ENCODE measurements at regions not wholly inside any gene's neighbourhood (a gene's known extent, or its start where the extent isn't known, plus 50 kb on each side); places are given as distances from the start of the nearest gene placed in this dataset.
A peak's percentile ranks its signal among the peaks of the same experiment; 100 is the strongest.

DNA sequence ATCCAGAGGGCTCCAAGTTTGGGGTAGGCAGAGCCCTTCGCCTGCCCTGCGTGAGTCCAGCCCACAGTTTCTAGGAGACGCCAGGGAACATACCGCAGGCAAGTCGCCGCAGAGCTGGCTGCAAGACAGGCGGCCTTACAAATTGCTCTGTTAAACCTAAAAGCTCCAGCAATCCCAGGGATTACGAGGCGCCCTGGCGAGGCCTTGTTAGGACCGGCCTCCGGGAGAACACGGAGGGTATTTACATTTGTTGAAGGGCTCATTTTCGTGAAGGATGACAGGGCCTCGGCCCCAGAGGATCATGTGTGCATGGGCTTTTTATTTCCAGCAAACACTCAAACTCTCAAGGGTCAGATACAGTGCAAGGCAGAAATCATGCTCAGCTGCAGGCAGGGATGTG is 77.6 kb upstream of the FOXF1 start:
- Histone ChIP-seq H3K4me1 (ENCODE audit: control insufficient read depth, insufficient read depth, low read length) (no peaks in the 10 kb centered on the region), H3K27ac (ENCODE audit: low read length) (no peak overlapping the region), H3K9me3 (ENCODE audit: control insufficient read depth, low read length) (no peaks in the 10 kb centered on the region), H3K4me3 (ENCODE audit: low read length) (no peak overlapping the region), H3K27me3 (ENCODE audit: control insufficient read depth, insufficient read depth) (no peaks in the 10 kb centered on the region)
- 73% methylated on average over 15 of the region's 15 CpGs for WGBS
- intact Hi-C loops (cut with DNase I) = no loop called here
- DNase-seq = no peak
- no peak for ATAC-seq

DNA sequence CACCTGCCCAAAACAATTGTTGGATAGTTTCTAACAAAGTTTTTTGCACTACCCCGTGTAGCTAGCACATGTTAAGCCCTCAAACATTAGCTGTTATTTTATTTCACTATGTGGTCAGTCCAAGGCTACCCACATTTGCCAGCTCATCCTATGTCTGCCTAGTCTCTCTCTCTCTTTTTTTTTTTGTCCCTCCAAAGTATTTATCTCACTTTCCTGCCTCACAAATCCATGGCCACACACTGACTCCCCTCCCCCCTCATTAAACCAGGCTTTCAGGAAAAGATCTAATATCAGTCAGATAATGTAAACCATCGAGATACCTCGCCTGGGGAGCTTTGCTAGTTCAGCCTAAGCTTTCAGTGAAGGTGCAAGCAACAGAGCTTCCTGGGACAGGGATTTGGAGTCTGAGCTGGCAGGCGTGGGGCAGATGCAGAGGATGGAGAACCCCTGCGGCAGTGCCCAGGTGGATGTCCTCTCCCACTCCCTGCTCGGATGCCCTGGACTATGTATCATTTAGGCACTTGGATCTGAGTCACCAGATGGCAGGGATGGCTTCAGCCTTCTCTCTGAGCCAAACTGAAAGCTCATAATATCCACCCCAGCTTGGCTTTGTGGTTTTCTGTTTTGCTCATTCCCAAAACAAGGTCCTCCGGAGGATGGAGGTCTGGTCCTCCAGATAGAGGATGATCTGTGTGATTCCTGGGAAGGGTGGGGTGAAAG is 73.7 kb upstream of the FOXF1 start:
- intact Hi-C loops (cut with DNase I) = no loop called here
- Histone ChIP-seq H3K27me3 (ENCODE audit: control insufficient read depth, insufficient read depth) (no peaks in the 10 kb centered on the region), H3K4me3 (ENCODE audit: low read length) (no peak overlapping the region), H3K9me3 (ENCODE audit: control insufficient read depth, low read length) (no peaks in the 10 kb centered on the region), H3K27ac (ENCODE audit: low read length) (no peak overlapping the region), H3K4me1 (ENCODE audit: control insufficient read depth, insufficient read depth, low read length) (no peaks in the 10 kb centered on the region)
- ATAC-seq (no peak), DNase-seq (no peak)
- 58% methylated on average over 7 of the region's 7 CpGs for WGBS

- H3K4me1 ChIP-seq (ENCODE audit: control insufficient read depth, insufficient read depth, low read length) = no peaks in the 10 kb centered on the region
- DNase-seq = no peak
- no peak overlapping the region for H3K4me3 ChIP-seq (ENCODE audit: low read length)
- intact Hi-C loops (cut with DNase I) = no loop called here
- ATAC-seq = no peak
- H3K27me3 ChIP-seq (ENCODE audit: control insufficient read depth, insufficient read depth) = no peaks in the 10 kb centered on the region
- WGBS = 80% methylated on average over 3 of the region's 3 CpGs
- no peaks in the 10 kb centered on the region for H3K9me3 ChIP-seq (ENCODE audit: control insufficient read depth, low read length)
- no peak overlapping the region for H3K27ac ChIP-seq (ENCODE audit: low read length)
Observed at GRCh38 chr16:86437348-86437747, 73.0 kb upstream of the FOXF1 start.

DNA sequence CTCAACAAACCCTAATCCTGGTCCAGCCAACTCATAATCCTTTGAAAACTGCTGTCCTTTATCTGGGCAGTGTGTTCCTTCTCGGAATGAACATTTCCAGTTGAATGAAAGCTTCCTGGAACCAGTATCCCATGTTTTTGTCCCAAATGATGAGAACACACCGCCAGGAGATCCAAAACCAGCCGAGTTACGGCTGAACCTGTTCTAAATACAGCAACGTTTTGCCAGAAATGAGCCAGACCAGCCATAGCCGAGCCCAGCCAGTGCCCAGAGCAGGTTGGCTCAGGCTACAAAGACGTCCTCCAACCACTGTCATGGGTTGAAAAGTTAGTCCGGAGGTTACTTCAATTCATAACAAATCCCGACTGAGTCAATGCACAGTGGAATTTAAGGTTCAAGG is 67.6 kb upstream of the FOXF1 start:
- intact Hi-C loops (cut with DNase I) = no loop called here
- DNase-seq = no peak
- ATAC-seq = no peak
- Histone ChIP-seq H3K4me1 (ENCODE audit: control insufficient read depth, insufficient read depth, low read length) (no peaks in the 10 kb centered on the region), H3K27ac (ENCODE audit: low read length) (no peak overlapping the region), H3K27me3 (ENCODE audit: control insufficient read depth, insufficient read depth) (no peaks in the 10 kb centered on the region), H3K4me3 (ENCODE audit: low read length) (no peak overlapping the region), H3K9me3 (ENCODE audit: control insufficient read depth, low read length) (no peaks in the 10 kb centered on the region)
- WGBS = 62% methylated on average over 9 of the region's 9 CpGs

GRCh38 chr16:86443508-86444147 is 66.7 kb upstream of the FOXF1 start:
- Histone ChIP-seq H3K9me3 (ENCODE audit: control insufficient read depth, low read length) (no peaks in the 10 kb centered on the region), H3K27ac (ENCODE audit: low read length) (no peak overlapping the region), H3K4me1 (ENCODE audit: control insufficient read depth, insufficient read depth, low read length) (no peaks in the 10 kb centered on the region), H3K4me3 (ENCODE audit: low read length) (no peak overlapping the region), H3K27me3 (ENCODE audit: control insufficient read depth, insufficient read depth) (no peaks in the 10 kb centered on the region)
- WGBS = 77% methylated on average over 21 of the region's 21 CpGs
- no peak for DNase-seq
- intact Hi-C loops (cut with DNase I) = no loop called here
- ATAC-seq = no peak

GRCh38 chr16:86444261-86444660 is 66.1 kb upstream of the FOXF1 start:
- WGBS = 22% methylated on average over 17 of the region's 17 CpGs

DNA sequence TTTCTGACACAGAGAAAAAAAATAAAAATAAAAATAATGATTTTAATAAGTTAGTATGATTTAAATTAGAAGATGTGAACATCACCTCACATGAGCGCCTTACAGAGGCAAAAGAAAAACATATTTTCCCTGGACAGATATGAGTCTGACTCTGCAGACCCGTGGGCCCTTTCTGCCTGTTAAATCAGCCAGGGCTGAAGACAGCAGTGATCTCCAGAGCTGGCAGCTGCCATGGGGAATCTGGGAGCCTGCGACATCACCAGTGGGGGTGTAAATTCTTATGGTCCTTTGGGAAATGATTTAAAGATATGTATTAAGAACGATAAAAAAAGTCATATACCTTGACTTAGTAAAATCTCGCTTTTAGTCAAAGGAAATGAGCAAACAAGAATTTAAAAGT is 65.7 kb upstream of the FOXF1 start:
- H3K27me3 ChIP-seq (ENCODE audit: control insufficient read depth, insufficient read depth) = no peaks in the 10 kb centered on the region
- no peak overlapping the region for H3K4me3 ChIP-seq (ENCODE audit: low read length)
- no peak overlapping the region for H3K27ac ChIP-seq (ENCODE audit: low read length)
- no peaks in the 10 kb centered on the region for H3K9me3 ChIP-seq (ENCODE audit: control insufficient read depth, low read length)
- no peak for DNase-seq
- H3K4me1 ChIP-seq (ENCODE audit: control insufficient read depth, insufficient read depth, low read length) = no peaks in the 10 kb centered on the region
- 35% methylated on average over 5 of the region's 5 CpGs for WGBS
- intact Hi-C loops (cut with DNase I) = no loop called here
- no peak for ATAC-seq

More at GRCh38 chr16:86444261-86444660, 66.1 kb upstream of the FOXF1 start:
- no peaks in the 10 kb centered on the region for H3K9me3 ChIP-seq (ENCODE audit: control insufficient read depth, low read length)
- H3K27ac ChIP-seq (ENCODE audit: low read length) = no peak overlapping the region
- H3K27me3 ChIP-seq (ENCODE audit: control insufficient read depth, insufficient read depth) = no peaks in the 10 kb centered on the region
- no peaks in the 10 kb centered on the region for H3K4me1 ChIP-seq (ENCODE audit: control insufficient read depth, insufficient read depth, low read length)
- H3K4me3 ChIP-seq (ENCODE audit: low read length) = no peak overlapping the region
- intact Hi-C loops (cut with DNase I) = no loop called here
- peak in 1 of 3 donors; percentile 53 for DNase-seq
- no peak for ATAC-seq

- H3K27me3 ChIP-seq (ENCODE audit: control insufficient read depth, insufficient read depth) = no peaks in the 10 kb centered on the region
- no peak overlapping the region for H3K27ac ChIP-seq (ENCODE audit: low read length)
- 82% methylated on average over 7 of the region's 7 CpGs for WGBS
- H3K4me3 ChIP-seq (ENCODE audit: low read length) = no peak overlapping the region
- intact Hi-C loops (cut with DNase I) = no loop called here
- no peaks in the 10 kb centered on the region for H3K4me1 ChIP-seq (ENCODE audit: control insufficient read depth, insufficient read depth, low read length)
- no peak for DNase-seq
- no peak for ATAC-seq
- no peaks in the 10 kb centered on the region for H3K9me3 ChIP-seq (ENCODE audit: control insufficient read depth, low read length)
Observed at GRCh38 chr16:86446279-86446678, 64.0 kb upstream of the FOXF1 start.

DNA sequence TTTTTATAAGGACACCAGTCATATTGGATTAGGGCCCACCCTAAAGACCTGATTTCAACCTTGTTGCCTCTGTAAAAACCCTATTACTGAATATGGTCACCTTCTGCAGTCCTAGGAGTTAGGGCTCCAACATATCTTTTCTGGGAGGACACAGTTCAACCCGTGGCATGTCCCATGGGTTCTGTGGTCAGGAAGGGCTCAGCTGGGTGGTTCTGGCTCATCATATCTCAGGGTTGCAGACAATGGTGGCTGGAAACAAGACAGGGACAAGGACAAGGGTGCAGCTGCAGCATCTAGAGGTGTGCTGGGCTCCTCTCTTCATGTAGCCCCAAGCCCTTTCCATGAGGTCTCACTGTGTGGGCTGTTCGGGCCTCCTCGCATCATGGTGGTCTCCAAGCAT is 63.1 kb upstream of the FOXF1 start:
- H3K4me3 ChIP-seq (ENCODE audit: low read length) = no peak overlapping the region
- H3K4me1 ChIP-seq (ENCODE audit: control insufficient read depth, insufficient read depth, low read length) = no peaks in the 10 kb centered on the region
- H3K27ac ChIP-seq (ENCODE audit: low read length) = no peak overlapping the region
- DNase-seq (no peak), ATAC-seq (no peak)
- WGBS = 94% methylated on average over 3 of the region's 3 CpGs
- intact Hi-C loops (cut with DNase I) = no loop called here
- no peaks in the 10 kb centered on the region for H3K27me3 ChIP-seq (ENCODE audit: control insufficient read depth, insufficient read depth)
- H3K9me3 ChIP-seq (ENCODE audit: control insufficient read depth, low read length) = no peaks in the 10 kb centered on the region

DNA sequence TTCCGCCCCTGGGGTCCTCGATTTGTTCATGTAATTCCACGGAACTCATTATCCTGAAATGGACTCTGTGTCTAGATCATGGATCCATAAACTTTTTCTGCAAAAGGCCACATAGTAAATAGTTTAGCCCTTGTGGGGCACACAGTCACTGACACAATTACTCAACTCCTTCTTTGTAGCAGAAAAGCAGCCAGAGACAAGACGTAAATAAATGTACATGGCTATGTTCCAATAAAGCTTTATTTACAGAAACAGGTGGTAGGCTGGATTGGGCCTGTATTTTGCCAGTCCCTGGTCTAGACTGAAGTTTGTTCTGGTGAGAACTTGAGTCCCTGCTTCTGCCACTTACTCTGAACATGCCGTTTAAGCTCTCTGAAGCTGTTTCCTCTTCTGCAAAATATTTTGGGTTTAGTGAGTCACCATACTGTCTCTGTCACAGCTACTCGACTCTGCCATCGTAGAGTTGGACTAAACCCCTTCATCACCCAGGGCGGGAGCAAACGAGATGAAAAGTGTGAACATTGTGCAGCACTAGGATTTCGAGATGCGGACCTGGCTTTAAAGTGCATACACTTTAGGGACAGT is 61.9 kb upstream of the FOXF1 start:
- no peaks in the 10 kb centered on the region for H3K27me3 ChIP-seq (ENCODE audit: control insufficient read depth, insufficient read depth)
- intact Hi-C loops (cut with DNase I) = no loop called here
- no peak for DNase-seq
- no peak for ATAC-seq
- WGBS = 83% methylated on average over 11 of the region's 11 CpGs
- no peak overlapping the region for H3K4me3 ChIP-seq (ENCODE audit: low read length)
- H3K27ac ChIP-seq (ENCODE audit: low read length) = no peak overlapping the region
- no peaks in the 10 kb centered on the region for H3K4me1 ChIP-seq (ENCODE audit: control insufficient read depth, insufficient read depth, low read length)
- no peaks in the 10 kb centered on the region for H3K9me3 ChIP-seq (ENCODE audit: control insufficient read depth, low read length)

- H3K9me3 ChIP-seq (ENCODE audit: control insufficient read depth, low read length) = no peaks in the 10 kb centered on the region
- 49% methylated on average over 16 of the region's 16 CpGs for WGBS
- ATAC-seq (no peak), DNase-seq (no peak)
- no peaks in the 10 kb centered on the region for H3K4me1 ChIP-seq (ENCODE audit: control insufficient read depth, insufficient read depth, low read length)
- H3K27ac ChIP-seq (ENCODE audit: low read length) = no peak overlapping the region
- no peaks in the 10 kb centered on the region for H3K27me3 ChIP-seq (ENCODE audit: control insufficient read depth, insufficient read depth)
- no peak overlapping the region for H3K4me3 ChIP-seq (ENCODE audit: low read length)
- intact Hi-C loops (cut with DNase I) = no loop called here
Observed at GRCh38 chr16:86449446-86450095, 60.8 kb upstream of the FOXF1 start.

Data from right cardiac atrium (tissue), 5 donors.